Cerebellar nuclear complex (tissue), 1 donor: ENCODE measurements at regions not wholly inside any gene's neighbourhood (a gene's known extent, or its start where the extent isn't known, plus 50 kb on each side); places are given as distances from the start of the nearest gene placed in this dataset.
"Not testable (repeated sequence)": the region's sequence is repeated elsewhere in the genome, so short reads cannot be mapped to it uniquely, and the experiment has no call there.

Experiments
- DNase-seq, 2 experiments: peaks; one replicate each; lab custom pipeline; 2025; lab: John Stamatoyannopoulos, UW

GRCh38 chr14:106662936-106663550, 1136.7 kb downstream of the TMEM121 start:
- no peak for DNase-seq

GRCh38 chr14:106663805-106664410, 1137.5 kb downstream of the TMEM121 start:
- DNase-seq: not testable (repeated sequence)

DNA sequence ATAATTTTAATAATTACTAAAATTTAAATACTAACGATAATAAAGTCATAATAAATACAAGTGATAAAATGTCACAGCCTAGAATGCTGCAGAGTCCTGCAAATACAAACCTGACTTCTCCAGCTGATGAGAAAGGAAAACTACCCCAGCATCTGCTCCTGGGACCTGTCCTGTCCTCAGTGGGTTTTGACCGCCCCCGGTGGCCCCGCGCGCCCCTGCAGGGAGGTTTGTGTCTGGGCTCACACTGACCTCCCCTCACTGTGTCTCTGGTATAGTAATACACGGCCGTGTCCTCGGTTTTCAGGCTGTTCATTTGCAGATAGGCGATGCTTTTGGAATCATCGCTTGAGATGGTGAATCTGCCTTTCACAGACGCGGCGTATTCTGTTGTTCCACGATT, 1139.4 kb downstream of the TMEM121 start:
- DNase-seq: no peak

DNA sequence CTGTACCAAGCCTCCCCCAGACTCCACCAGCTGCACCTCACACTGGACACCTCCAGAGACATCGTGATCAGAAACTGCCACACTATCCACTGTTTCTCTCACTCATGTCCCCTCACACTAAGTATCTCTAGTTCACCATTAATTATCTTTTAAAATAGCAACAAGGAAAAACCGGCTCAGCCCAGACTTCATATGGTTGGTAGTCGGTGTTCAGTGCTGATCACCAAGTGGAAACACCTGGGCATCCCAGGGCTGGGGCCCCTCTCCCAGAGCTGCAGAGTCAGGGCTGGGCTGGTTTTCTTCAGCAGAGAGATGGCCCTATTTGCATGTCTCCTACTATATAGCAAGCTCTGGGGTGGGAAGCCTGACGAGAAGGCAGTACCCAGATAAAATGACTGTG, 1140.0 kb downstream of the TMEM121 start:
- no peak for DNase-seq

DNA sequence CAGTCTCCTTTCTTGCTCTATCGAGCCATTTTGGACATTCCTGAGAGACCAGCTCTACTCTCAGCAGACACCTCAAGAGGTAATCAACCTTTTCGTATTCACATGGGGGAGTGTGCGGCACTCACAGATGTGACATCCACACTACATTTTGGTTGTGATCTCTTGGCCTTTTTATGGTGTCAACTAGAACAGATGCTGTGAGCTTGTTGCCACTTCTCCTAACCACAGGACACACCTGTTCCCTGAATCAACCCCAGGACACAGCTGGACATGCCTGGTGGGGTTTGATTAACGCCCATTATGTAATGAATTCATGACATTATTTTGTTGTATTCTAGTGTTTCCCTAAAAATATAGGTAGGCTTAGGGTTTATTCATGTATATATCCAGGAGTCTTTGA, 1143.6 kb downstream of the TMEM121 start:
- no peak for DNase-seq

DNA sequence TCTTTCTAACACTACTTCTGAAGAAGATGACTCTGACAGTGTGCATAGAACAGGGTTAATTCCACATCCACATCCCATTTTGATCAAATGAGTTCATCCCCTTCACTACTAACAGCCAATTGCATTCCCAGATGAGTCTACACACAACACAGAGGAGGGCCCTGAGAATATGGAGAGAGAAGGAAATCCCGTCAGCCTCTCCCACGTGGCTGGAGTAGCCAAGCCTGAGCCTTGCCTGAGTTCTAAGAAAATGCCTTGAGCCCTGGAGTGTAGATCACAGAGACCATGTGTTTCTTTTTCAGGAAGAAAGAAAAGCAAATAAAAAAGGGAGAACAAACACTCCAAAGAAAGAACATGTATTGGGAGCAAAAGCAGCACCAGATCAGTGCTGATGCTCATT, 1147.7 kb downstream of the TMEM121 start:
- DNase-seq: not testable (repeated sequence)

- not testable (repeated sequence) for DNase-seq
Measured at GRCh38 chr14:106674509-106675125, 1148.2 kb downstream of the TMEM121 start.

- DNase-seq: not testable (repeated sequence)
Measured at GRCh38 chr14:106675716-106676115, 1149.3 kb downstream of the TMEM121 start.

GRCh38 chr14:106679776-106680175, 1153.4 kb downstream of the TMEM121 start:
- DNase-seq: no peak

DNA sequence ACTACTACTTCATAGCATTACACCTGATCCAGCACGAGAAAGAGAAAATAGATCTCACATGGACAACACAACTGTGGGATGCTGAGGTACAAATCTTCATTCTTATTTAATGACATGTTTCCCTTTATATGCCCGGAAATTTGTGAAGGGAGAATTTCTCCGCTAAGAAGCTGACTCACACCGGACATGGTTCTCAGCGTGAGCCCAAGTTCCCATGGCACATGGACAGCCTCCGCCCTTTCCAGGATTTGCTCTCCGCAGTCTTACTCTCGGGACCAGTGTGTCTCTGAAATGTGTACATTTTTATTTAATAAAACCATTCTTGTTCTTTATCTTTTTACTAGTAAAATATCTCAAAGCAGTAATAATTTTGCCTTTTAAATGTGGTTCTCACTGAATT, 1154.8 kb downstream of the TMEM121 start:
- no peak for DNase-seq

DNA sequence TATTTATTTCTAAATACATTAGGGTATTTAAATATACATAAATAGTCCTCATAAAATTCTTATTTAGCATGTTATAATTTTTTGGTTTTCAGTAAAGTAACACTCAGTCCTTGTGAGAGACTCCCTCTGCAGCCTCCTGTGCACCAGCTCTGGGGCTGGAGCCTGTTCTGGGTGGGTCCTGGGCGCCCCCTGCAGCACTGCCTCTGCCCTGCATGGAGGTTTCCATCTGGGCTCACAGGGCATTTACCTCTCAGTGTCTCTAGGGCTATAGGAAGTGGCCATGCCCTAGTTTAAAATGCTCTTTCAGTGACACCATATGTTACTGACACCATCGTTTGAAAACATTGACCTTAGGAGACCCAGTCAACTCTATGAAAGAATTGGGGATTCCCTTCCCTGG, 1155.2 kb downstream of the TMEM121 start:
- no peak for DNase-seq

- no peak for DNase-seq
Measured at GRCh38 chr14:106683631-106684030, 1157.2 kb downstream of the TMEM121 start.

GRCh38 chr14:106686533-106686932, 1160.2 kb downstream of the TMEM121 start:
- DNase-seq: no peak

DNA sequence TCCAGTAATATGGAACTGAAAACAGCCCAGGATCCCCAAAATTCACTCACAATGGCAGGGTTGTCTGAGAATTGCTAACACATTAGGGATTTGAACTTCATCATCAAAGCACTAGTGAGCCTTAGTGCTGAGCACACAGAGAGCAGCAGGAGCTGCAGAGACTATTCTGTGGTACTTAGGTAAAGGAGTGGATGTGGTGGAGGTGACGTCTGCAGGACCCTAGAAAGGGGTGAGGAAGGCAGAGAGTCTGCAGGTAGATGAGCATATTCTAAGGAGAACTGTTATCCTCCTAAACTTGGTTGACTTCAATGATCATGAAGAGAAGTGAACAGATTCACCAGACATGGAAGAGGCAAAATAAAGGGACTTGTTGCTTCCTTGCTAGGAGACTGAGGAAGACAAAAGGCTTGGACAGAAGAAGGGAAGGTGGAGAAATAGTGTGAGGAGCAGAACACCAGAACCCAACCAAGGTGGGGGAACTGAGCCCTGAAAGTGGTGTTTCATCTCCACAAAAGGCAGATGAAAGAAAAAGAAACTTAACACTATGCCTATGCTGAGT, 1164.0 kb downstream of the TMEM121 start:
- DNase-seq: no peak

DNA sequence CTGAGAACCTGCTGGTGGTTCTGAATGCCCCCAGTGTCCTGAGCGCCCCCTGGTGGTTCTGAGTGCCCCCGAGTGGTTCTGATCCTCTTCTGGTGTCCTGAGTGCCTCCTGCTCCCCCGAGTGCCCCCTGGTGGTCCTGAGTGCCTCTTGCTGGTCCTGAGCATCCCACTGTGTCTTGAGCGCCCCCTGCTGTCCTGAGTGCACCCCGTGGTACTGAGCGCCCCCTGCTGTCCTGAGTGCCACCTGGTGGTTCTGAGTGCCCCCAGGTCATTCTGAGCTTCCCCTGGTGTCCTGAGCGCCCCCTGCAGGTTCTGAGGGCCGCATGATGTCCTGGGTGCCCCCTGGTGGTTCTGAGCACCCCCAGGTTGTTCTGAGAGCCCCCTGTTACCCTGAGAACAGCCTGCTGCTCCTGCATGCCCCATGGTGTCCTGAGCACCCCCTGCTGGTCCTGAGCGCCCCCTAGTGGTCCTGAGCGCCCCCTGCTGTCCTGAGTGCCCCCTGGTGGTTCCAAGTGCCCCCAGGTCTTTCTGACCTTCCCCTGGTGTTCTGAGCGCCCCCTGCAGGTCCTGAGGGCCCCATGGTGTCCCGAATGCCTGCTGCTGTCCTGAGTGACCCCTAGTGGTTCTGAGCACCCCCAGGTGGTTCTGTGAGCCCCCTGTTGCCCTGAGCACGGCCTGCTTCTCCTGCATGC, 1165.4 kb downstream of the TMEM121 start:
- DNase-seq: no peak

DNA sequence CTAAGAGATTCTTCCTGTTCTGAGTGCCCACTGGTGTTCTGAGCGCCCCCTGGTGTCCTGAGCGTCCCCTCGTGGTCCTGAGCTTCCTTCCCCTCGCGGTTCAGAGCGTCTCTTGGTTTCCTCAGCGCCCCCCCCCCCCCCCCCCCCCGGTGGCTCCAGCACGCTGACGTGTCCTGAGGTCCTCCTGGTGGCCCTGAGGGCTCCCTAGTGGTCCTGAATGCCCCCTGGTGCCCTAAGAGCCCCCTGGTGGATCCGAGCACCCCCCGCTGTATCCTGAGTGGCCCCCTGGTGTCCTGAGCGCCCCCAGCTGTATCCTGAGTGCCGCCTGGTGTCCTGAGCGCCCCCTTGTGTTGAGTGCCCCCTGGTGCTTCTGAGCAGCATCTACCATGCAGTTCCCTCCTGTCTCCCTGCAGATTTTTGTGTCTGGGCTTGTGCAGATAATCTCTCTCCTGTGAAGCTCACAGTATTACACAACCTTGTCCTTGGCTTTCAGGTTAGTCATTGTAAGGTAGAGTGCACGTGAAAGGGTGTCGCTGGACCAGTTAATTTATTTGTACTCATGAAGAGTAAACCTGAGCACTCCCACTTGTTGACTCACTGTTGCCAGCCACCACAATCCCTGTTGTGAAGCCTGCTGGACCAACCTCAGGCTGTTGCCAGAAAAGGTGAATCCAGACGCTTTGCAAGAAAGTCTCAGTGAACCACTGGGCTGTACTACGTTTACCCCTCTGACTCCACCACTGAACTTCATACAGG, 1168.4 kb downstream of the TMEM121 start:
- no peak for DNase-seq

- DNase-seq: not testable (repeated sequence)
Measured at GRCh38 chr14:106698620-106699267, 1172.4 kb downstream of the TMEM121 start.

DNA sequence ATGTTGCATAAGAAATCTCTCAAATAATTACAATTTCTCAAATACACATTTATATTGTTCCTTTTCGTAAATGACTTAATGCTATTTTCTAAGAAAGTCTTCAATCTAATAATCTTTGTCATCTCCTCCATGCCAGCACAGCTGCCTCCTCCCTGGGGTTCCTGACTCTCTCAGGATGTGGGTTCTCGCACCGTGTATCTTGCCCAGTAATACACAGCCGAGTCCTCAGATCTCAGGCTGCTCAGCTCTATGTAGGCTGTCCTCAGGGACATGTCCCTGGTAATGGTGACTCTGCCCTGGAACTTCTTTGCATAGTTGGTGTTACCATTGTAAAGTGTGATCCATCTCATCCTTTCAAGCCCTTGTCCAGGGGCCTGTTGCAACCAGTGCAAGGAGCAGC, 1177.3 kb downstream of the TMEM121 start:
- DNase-seq: not testable (repeated sequence)

DNA sequence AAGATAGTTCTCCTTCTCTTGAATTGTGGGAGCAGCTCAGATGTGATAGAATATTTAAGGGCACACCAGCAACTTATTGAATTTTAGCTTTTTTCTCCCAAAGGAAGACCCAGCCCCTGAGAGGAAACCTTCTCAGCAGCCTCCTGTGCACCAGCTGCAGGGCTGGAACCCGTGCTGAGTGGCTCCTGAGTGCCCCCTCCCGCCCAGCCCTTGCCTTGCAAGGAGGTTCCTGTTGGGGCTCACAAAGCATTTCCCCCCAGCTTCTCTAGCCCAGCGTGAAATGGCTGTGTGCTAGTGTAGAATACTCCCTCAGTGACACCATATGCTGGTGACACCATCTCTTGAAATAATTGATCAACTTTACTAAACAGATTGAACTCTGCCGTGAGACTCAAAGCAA, 1180.1 kb downstream of the TMEM121 start:
- not testable (repeated sequence) for DNase-seq

DNA sequence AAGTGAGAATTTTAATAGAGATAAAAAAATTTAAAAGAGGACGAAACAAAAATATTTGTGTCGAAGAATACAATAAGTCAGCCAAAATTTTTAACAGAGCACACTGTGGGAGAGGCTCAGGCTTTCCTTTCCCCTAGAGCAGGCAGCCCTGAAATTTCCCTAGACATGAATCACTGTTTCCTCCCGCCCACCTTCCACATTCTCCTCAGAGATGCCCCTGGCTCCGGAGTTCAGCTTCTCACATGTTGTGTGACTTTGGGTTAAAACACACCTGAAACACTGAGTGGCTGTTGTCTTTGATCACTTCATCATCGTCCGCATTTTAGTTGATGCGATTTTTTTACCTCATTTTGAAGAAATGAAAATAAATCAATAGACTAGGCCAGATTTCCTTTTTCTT, 1183.8 kb downstream of the TMEM121 start:
- not testable (repeated sequence) for DNase-seq

DNA sequence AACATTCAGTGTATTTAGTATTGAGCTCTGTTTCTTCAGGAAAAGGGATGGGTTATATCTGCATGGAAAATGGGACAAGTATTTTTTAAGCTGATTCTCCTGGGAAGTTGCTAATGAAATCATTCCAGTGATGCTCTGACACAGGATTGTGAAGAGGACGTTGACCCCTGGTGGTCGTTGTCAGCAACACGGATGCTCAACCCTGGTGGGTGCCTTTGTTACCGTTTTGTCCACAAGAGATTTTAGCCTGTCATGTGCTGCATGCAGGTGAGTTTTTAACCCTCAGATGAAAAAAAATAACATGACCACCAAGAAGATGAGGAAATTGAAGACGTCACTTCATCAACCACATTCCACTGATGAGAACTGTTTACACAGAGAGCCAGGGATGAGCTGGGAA, 1186.1 kb downstream of the TMEM121 start:
- not testable (repeated sequence) for DNase-seq
